HG02588 (cell line): ENCODE measurements at regions not wholly inside any gene's neighbourhood (a gene's known extent, or its start where the extent isn't known, plus 50 kb on each side); places are given as distances from the start of the nearest gene placed in this dataset.
"Not testable (repeated sequence)": the region's sequence is repeated elsewhere in the genome, so short reads cannot be mapped to it uniquely, and the experiment has no call there.

Source experiments
- ATAC-seq: cut with Tn5 transposase; IDR thresholded peaks from one replicate; pipeline ENCODE4 v1.9.1; 2021; ENCODE audit warnings: mild to moderate bottlenecking, moderate library complexity; ENCODE audit not compliant: unreplicated experiment

GRCh38 chr5:42989190-42989589, 50.9 kb downstream of the ANXA2R start:
- ATAC-seq = no peak

- ATAC-seq = no peak
Observed at GRCh38 chr5:42988568-42988967, 51.6 kb downstream of the ANXA2R start.

DNA sequence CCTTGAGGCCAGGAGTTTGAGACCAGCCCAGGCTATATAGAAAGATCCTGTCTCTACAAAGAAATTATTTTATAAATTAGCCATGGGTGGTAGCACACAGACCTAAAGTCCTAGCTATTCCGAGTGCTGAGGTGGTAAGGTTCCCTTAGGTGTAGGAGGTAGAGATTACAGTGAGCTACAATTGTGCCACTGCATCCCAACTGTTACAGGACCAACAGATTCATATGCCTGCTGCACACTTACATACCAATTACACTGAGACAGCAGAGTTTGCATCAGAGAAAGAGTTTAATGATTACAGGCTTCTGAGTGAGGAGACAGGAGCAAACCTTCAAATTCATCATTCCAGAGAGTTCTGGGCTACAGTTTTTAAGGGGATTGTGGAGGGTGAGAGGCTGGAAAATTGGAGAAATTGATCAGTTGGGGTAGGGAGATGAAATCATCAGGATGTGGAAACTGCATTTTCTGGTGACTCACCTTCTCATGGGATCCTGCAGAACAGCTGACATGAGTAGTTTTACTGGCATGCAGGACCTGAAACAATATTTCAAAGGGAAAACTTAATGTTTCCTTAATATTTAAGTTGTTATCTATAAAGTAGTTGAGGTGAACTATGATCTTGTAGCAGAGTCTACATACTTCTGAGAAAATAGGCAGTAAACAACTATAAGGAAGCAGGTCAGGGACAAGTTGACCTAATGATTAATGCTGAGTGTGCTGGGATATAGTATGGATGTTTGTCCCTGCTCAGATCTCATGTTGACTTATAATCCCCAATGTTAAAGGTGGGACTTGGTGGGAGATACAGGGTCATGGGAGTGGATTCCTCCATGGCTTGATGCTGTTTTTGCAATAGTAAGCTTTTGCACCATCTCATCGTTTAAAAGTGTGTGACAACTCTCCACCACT, 54.7 kb downstream of the ANXA2R start:
- ATAC-seq = no peak

DNA sequence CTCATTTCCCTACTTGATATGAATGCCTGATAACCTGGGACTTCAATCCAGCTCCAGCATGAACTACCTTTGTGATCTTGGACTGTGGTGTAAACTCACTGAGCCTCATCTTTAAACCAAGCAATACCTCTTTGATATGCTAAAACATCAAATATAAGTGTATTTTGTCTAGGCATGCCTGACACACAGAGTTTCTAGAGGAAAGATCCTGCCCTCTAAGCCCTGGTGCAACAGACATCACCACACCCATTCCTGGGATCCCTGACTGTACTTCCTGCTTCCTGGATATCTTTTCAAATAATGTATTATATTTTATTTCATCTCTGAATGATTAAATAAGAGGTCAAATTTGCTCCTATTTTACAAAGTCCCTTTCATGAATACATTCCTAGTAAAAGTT, 55.8 kb downstream of the ANXA2R start:
- ATAC-seq = no peak

DNA sequence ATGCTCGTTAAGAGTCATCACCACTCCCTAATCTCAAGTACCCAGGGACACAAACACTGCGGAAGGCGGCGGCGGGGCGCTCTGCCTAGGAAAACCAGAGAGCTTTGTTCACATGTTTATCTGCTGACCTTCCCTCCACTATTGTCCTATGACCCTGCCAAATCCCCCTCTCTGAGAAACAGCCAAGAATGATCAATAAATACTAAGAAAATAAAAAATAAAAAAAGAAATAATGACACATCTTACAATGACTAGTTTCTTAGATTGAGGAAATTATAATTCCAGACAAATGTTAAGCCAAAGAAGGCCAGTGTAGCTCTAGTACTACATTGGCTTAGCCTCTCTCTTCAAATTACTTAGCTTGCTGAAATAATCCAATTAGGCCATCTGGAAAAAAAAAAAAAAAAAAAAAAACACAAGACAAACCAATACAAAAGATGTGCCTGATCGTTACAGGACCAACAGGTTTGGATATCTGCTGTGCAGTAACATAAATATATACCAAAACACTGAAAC, 58.0 kb downstream of the ANXA2R start:
- ATAC-seq = no peak

- not testable (repeated sequence) for ATAC-seq
Observed at GRCh38 chr5:42981417-42982106, 58.6 kb downstream of the ANXA2R start.

DNA sequence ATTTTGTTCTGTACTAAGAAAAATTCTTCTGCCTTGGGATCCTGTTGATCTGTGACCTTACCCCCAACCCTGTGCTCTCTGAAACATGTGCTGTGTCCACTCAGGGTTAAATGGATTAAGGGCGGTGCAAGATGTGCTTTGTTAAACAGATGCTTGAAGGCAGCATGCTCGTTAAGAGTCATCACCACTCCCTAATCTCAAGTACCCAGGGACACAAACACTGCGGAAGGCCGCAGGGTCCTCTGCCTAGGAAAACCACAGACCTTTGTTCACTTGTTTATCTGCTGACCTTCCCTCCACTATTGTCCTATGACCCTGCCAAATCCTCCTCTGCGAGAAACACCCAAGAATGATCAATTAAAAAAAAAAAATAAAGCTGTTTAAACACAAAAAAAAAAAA, 59.1 kb downstream of the ANXA2R start:
- not testable (repeated sequence) for ATAC-seq

GRCh38 chr5:42980391-42980790, 59.7 kb downstream of the ANXA2R start:
- not testable (repeated sequence) for ATAC-seq

- ATAC-seq = not testable (repeated sequence)
Observed at GRCh38 chr5:42979242-42979641, 60.9 kb downstream of the ANXA2R start.

DNA sequence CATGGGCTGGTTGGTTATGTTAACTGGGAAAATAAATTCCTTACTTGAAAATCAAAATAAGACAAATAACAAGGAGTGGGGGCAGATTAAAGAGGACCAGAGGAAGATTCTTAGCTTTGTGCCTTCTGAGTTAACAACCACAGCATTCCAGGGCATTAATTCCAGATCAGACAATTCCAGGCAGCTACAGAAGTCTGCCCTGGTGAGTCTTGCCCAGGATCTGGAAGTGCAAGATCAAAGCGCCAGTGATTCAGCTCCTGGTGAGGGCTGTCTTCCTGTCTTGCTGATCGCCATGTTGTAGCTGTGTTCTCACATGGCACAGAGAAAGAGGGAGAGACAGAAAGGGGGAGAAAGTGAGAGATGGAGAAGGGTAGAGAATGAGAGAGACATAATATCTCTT, 65.6 kb downstream of the ANXA2R start:
- no peak for ATAC-seq

GRCh38 chr5:42970636-42971559, 69.2 kb downstream of the ANXA2R start:
- no peak for ATAC-seq

- ATAC-seq = no peak
Observed at GRCh38 chr5:42965934-42966333, 74.2 kb downstream of the ANXA2R start.

- no peak for ATAC-seq
Observed at GRCh38 chr5:42963412-42963811, 76.7 kb downstream of the ANXA2R start.

DNA sequence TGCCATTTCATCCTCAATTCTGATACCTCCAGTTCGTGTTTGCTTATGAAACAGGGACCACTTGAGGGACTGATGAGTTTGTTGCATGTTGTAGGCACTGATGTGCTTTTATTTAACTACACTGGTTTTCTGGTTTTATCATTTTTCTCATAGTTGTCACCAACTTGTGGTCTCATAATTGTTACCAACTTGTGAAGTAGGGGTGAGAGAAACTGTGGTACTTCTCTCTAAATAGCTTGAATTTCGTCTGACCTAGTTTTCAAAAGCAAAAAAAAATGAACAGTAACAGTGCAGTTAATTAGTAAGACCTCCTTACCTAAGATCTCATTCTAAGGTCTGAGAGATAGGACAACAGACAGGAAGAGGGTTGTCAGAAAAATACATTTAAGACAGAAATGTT, 78.0 kb downstream of the ANXA2R start:
- ATAC-seq = no peak

GRCh38 chr5:42960506-42960905, 79.6 kb downstream of the ANXA2R start:
- no peak for ATAC-seq

DNA sequence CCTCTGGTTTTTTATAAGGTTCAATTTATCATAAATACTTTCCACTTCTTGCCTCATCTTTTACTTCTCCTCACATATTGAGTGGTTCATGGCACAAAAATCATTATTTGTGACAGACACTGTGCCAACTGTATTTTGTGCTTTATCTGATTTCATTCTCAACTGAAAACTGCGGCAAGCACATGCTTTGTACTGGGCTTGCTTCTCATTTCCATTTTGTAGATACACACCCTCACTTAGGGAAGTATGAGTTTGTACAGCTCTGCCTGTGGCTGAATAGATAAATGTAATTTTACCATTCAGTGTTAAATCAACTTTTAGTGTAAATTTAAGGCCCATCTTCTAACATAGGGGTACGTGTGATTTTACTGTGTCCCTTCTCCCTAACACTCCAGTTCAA, 83.6 kb downstream of the ANXA2R start:
- no peak for ATAC-seq

DNA sequence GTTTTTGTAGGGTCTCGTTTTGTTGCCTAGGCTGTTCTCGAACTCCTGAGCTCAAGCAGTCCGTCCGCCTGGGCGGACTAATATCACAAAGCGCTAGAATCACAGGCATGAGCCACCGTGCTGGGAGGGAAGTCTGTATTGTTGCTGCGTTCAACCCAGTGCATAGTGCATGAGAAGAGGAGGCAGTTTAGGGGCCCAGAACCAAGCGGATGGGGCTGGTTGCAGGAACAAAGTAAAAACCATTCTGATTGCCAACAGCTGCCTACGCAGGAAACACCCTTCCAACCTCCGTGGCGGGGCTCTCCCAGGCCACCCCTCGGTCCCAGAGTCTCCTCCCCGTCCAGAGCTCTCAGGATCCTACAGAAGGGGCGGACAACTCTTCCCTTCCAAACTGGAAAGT, 87.1 kb downstream of the ANXA2R start:
- no peak for ATAC-seq

DNA sequence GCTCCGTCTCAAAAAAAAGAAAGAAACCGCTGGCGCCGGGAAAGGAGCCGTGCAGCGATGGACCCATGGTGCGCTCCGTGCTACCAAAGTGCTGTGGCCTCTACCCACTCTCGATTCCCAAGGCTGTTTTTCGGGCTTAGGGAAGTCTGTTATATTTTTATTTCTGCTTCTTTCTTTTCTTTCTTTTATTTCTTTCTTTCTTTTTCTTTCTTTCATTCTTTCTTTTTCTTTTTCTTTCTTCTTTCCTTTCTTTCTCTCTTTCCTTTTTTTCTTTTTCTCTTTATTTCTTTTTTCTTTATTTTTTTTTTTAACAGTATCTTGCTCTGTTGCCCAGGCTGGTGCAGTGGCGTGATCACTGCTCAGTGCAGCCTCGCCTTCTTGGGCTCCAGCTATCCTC, 87.5 kb downstream of the ANXA2R start:
- no peak for ATAC-seq

- ATAC-seq = peak; percentile 39
Observed at GRCh38 chr5:42951293-42951840, 88.8 kb downstream of the ANXA2R start.

- peak; percentile 38 for ATAC-seq
Observed at GRCh38 chr5:42950456-42951292, 89.4 kb downstream of the ANXA2R start.
